Smooth muscle cell (in vitro differentiated cells): ENCODE measurements at regions not wholly inside any gene's neighbourhood (a gene's known extent, or its start where the extent isn't known, plus 50 kb on each side); places are given as distances from the start of the nearest gene placed in this dataset.

Experiments
- DNase-seq: peaks from one replicate; lab custom pipeline; 2025; ENCODE audit not compliant: unreplicated experiment; lab: John Stamatoyannopoulos, UW
- H2AFZ ChIP-seq: fragments of 200-600 bp; sonication (generic); 2 replicates; pipeline ENCODE4 v1.6.0; 2016; ENCODE audit warnings: antibody characterized with exemption, low read depth, mild to moderate bottlenecking
- H3F3A ChIP-seq: fragments of 200-600 bp; sonication (generic); 2 replicates; pipeline ENCODE4 v1.6.0; 2017; ENCODE audit warnings: antibody characterized with exemption, low read depth
- H3K27ac ChIP-seq: fragments of 200-600 bp; sonication (generic); 2 replicates; pipeline ENCODE4 v1.5.1; 2016; ENCODE audit warnings: low read depth, mild to moderate bottlenecking
- H3K27me3 ChIP-seq: fragments of 200-600 bp; sonication (generic); 2 replicates; pipeline ENCODE4 v1.6.1; 2016; ENCODE audit warnings: low read depth, mild to moderate bottlenecking
- H3K36me3 ChIP-seq: fragments of 200-600 bp; sonication (generic); 2 replicates; pipeline ENCODE4 v1.5.1; 2016; ENCODE audit warnings: low read depth
- H3K4me1 ChIP-seq: fragments of 200-600 bp; sonication (generic); 2 replicates; pipeline ENCODE4 v1.5.1; 2016; ENCODE audit warnings: low read depth
- H3K4me2 ChIP-seq: fragments of 200-600 bp; sonication (generic); 2 replicates; pipeline ENCODE4 v1.6.0; 2016; ENCODE audit warnings: mild to moderate bottlenecking
- H3K4me3 ChIP-seq: fragments of 200-600 bp; sonication (generic); 2 replicates; pipeline ENCODE4 v1.5.1; 2016; ENCODE audit warnings: mild to moderate bottlenecking
- H3K79me2 ChIP-seq: fragments of 200-600 bp; sonication (generic); 2 replicates; pipeline ENCODE4 v1.6.0; 2016; ENCODE audit warnings: low read depth, mild to moderate bottlenecking
- H3K9ac ChIP-seq: fragments of 200-600 bp; sonication (generic); 2 replicates; pipeline ENCODE4 v1.6.0; 2016; ENCODE audit warnings: low read depth
- H3K9me3 ChIP-seq: fragments of 200-600 bp; sonication (generic); replicated peaks from 2 replicates; pipeline ENCODE4 v1.5.1; 2016; ENCODE audit warnings: low read depth
- H4K20me1 ChIP-seq: fragments of 200-600 bp; sonication (generic); 2 replicates; pipeline ENCODE4 v1.6.0; 2016; ENCODE audit warnings: low read depth
- WGBS: methylation state at CpG from one replicate; pipeline ENCODE4 v1.1.7; 2016; ENCODE audit warnings: low lambda C conversion rate; 5-methylcytosine and 5-hydroxymethylcytosine counted together
- TF ChIP-seq, protein P1 (sequence below): fragments of 200-600 bp; sonication (generic); IDR thresholded peaks from 2 replicates; pipeline ENCODE4 v1.5.1; 2017; ENCODE audit warnings: borderline replicate concordance, mild to moderate bottlenecking, antibody characterized with exemption; ENCODE audit not compliant: insufficient read depth, poor library complexity, severe bottlenecking

DNA sequence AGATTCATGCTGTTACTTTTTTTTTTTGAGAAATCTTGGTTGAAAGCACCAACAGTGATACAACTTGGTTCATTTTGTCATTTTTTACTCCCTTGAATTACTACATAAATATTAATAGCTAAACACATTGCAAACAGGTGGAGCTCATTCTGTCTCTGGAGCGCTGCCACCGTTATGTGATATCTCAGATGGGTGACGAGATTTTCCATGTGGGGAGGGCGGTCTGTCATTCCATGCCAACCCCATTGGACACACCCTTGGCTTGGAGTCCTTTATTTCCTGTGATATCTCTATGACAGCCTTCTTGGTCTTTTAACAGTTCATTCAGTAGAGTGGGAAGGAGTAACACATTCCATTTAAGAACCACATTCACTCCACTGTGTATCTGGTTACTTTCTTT is 794.8 kb downstream of the SATB2 start:
- Histone ChIP-seq H3K4me3 (no peak overlapping the region), H3K4me2 (no peak overlapping the region), H3K27me3 (no peaks in the 10 kb centered on the region), H2AFZ (peak overlapping the region; percentile 24), H3K9ac (no peak overlapping the region), H3K27ac (no peak overlapping the region), H3K79me2 (no peaks in the 10 kb centered on the region), H4K20me1 (no peaks in the 10 kb centered on the region), H3K36me3 (no peaks in the 10 kb centered on the region), H3K9me3 (no peaks in the 10 kb centered on the region), H3K4me1 (no peaks in the 10 kb centered on the region), H3F3A (no peaks in the 10 kb centered on the region)
- TF ChIP-seq, protein P1, sequence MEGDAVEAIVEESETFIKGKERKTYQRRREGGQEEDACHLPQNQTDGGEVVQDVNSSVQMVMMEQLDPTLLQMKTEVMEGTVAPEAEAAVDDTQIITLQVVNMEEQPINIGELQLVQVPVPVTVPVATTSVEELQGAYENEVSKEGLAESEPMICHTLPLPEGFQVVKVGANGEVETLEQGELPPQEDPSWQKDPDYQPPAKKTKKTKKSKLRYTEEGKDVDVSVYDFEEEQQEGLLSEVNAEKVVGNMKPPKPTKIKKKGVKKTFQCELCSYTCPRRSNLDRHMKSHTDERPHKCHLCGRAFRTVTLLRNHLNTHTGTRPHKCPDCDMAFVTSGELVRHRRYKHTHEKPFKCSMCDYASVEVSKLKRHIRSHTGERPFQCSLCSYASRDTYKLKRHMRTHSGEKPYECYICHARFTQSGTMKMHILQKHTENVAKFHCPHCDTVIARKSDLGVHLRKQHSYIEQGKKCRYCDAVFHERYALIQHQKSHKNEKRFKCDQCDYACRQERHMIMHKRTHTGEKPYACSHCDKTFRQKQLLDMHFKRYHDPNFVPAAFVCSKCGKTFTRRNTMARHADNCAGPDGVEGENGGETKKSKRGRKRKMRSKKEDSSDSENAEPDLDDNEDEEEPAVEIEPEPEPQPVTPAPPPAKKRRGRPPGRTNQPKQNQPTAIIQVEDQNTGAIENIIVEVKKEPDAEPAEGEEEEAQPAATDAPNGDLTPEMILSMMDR: no peak
- DNase-seq: no peak
- 87% methylated on average over 4 of the region's 4 CpGs for WGBS

DNA sequence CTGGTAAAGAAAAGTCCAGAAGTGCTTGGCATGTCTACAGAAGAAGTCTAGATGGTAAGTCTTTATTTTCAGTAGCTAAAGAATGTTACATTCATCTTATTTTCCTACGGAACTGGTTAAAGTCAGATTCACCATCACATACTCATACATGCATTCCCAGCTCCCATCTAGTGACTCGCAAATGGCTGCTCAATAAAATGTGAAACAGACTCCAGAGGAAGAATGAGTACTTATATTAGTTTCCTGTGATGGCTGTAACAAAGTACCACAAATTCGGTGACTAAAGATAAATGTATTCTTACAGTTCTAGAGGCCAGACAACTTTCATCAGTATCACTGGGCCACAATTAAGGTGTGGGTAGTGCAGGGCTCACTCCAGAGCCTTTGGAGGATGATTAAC is 797.2 kb downstream of the SATB2 start:
- Histone ChIP-seq H3K79me2 (no peaks in the 10 kb centered on the region), H4K20me1 (no peaks in the 10 kb centered on the region), H3K36me3 (no peaks in the 10 kb centered on the region), H3K4me1 (no peaks in the 10 kb centered on the region), H3F3A (no peaks in the 10 kb centered on the region), H3K27me3 (no peaks in the 10 kb centered on the region), H3K9me3 (no peaks in the 10 kb centered on the region), H3K27ac (no peak overlapping the region), H2AFZ (no peak overlapping the region), H3K4me2 (no peak overlapping the region), H3K9ac (no peak overlapping the region), H3K4me3 (no peak overlapping the region)
- WGBS: 60% methylated on average over 3 of the region's 3 CpGs
- DNase-seq: no peak
- TF ChIP-seq, protein P1: no peak

DNA sequence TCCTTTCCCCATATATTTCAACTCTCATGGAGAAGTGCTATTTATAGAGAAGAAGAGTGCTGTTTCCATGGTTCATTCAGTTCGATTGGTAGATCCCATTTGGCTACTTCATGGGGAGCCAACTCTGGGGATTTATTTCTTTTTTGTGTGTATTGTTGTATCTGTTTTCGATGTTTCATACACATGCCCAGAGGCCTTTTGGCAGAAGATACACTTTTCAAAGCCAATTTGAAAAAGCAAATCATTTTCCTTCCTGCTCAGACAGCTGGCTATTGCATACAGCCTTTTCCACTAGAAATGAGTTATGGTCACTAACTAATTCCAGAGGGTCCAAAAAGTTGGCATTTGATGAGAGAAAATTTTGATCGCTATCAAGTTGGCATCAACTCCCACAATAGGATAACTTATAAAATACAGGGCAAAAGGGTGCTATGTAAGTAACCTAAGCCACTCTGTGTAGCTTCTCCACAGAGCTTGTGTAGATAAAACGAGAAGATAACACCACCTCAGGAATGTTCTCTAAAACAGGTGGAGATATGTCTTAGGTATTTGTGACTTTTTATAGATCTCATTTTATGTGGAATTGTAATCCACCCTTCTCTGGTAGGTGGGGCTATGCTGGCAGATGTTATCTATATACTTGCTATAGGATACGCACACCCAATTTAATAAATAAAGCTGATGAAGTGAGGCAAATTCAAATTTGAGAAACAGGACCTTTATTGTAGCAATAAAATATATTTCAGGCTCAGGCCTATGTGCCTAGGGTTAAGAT is 798.5 kb downstream of the SATB2 start:
- H4K20me1 ChIP-seq: no peaks in the 10 kb centered on the region
- H3K9me3 ChIP-seq: no peaks in the 10 kb centered on the region
- no peak for DNase-seq
- no peaks in the 10 kb centered on the region for H3F3A ChIP-seq
- TF ChIP-seq, protein P1: no peak
- H3K4me3 ChIP-seq: no peak overlapping the region
- no peaks in the 10 kb centered on the region for H3K36me3 ChIP-seq
- no peak overlapping the region for H3K4me2 ChIP-seq
- no peak overlapping the region for H3K9ac ChIP-seq
- 92% methylated on average over 5 of the region's 5 CpGs for WGBS
- no peaks in the 10 kb centered on the region for H3K27me3 ChIP-seq
- H3K27ac ChIP-seq: no peak overlapping the region
- H3K4me1 ChIP-seq: no peaks in the 10 kb centered on the region
- no peak overlapping the region for H2AFZ ChIP-seq
- H3K79me2 ChIP-seq: no peaks in the 10 kb centered on the region

DNA sequence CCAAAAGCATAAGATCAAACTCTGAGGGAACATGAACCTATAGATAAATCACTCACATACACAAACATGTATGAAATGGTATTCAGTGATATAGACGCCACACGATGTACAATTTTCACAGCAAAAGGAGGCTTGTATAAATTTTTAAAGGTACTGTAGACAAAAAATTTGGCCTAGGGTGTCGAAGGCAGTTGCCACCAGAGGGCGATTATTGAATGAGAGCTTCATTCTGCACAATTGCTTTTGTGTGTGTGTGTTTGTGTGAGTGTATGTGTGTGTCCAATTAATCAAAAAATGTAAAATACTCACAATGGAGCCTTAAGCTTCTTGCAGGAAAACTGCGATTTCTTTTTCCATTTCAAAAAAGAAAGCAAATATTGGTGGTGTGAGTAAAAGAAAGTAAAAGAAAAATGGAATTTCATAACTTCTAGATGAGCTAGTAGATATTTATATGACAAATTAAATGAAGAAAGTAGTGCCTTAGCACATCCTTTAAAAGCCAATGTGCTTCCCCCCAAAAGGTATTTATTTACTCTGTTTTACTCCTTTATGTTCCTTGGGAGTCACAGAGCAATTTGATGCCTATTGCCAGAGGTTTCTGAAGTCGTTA is 800.1 kb downstream of the SATB2 start:
- Histone ChIP-seq H4K20me1 (no peaks in the 10 kb centered on the region), H3K9me3 (no peaks in the 10 kb centered on the region), H2AFZ (no peak overlapping the region), H3K79me2 (no peaks in the 10 kb centered on the region), H3F3A (no peaks in the 10 kb centered on the region), H3K4me1 (no peaks in the 10 kb centered on the region), H3K27ac (no peak overlapping the region), H3K4me3 (no peak overlapping the region), H3K4me2 (no peak overlapping the region), H3K9ac (no peak overlapping the region), H3K36me3 (no peaks in the 10 kb centered on the region), H3K27me3 (peaks cover 11% of the 10 kb centered on the region)
- DNase-seq: no peak
- TF ChIP-seq, protein P1: peak; percentile 60
- WGBS: 56% methylated on average over 6 of the region's 6 CpGs
